ENCODE measurements at regions not wholly inside any gene's neighbourhood (a gene's known extent, or its start where the extent isn't known, plus 50 kb on each side); places are given as distances from the start of the nearest gene placed in this dataset.
"Not testable (repeated sequence)": the region's sequence is repeated elsewhere in the genome, so short reads cannot be mapped to it uniquely, and the experiment has no call there.

GRCh38 chr3:79976466-79976865 is 208.7 kb upstream of the ROBO1 start:
- H3K27ac Mint-ChIP-seq = no peak overlapping the region
- H3K4me1 Mint-ChIP-seq = no peaks in the 10 kb centered on the region
- H3K4me3 Mint-ChIP-seq = no peak overlapping the region
- ATAC-seq = no peak
- H3K9me3 Mint-ChIP-seq = peaks cover 3% of the 10 kb centered on the region
- H3K27me3 Mint-ChIP-seq = no peaks in the 10 kb centered on the region
- no peaks in the 10 kb centered on the region for H3K36me3 Mint-ChIP-seq

GRCh38 chr3:79973917-79974595 is 206.3 kb upstream of the ROBO1 start:
- Mint-ChIP-seq H3K27me3 (no peaks in the 10 kb centered on the region), H3K9me3 (peaks cover 7% of the 10 kb centered on the region), H3K4me3 (no peak overlapping the region), H3K4me1 (no peaks in the 10 kb centered on the region), H3K36me3 (no peaks in the 10 kb centered on the region), H3K27ac (no peak overlapping the region)
- no peak for ATAC-seq

GRCh38 chr3:79973482-79973881 is 205.7 kb upstream of the ROBO1 start:
- no peak for ATAC-seq
- Mint-ChIP-seq H3K27ac (no peak overlapping the region), H3K4me3 (no peak overlapping the region), H3K4me1 (no peaks in the 10 kb centered on the region), H3K9me3 (peaks cover 7% of the 10 kb centered on the region), H3K27me3 (no peaks in the 10 kb centered on the region), H3K36me3 (no peaks in the 10 kb centered on the region)

GRCh38 chr3:79968418-79968817 is 200.6 kb upstream of the ROBO1 start:
- no peak for ATAC-seq
- H3K27me3 Mint-ChIP-seq = no peaks in the 10 kb centered on the region
- no peak overlapping the region for H3K4me3 Mint-ChIP-seq
- H3K9me3 Mint-ChIP-seq = peaks cover 4% of the 10 kb centered on the region
- H3K36me3 Mint-ChIP-seq = no peaks in the 10 kb centered on the region
- no peaks in the 10 kb centered on the region for H3K4me1 Mint-ChIP-seq
- no peak overlapping the region for H3K27ac Mint-ChIP-seq

- Mint-ChIP-seq H3K9me3 (peaks cover 3% of the 10 kb centered on the region), H3K36me3 (no peaks in the 10 kb centered on the region), H3K4me1 (no peaks in the 10 kb centered on the region), H3K27me3 (no peaks in the 10 kb centered on the region), H3K27ac (no peak overlapping the region), H3K4me3 (no peak overlapping the region)
- no peak for ATAC-seq
Observed at GRCh38 chr3:79960594-79960993, 192.8 kb upstream of the ROBO1 start.

GRCh38 chr3:79957066-79957465 is 189.3 kb upstream of the ROBO1 start:
- ATAC-seq = no peak
- H3K27ac Mint-ChIP-seq = no peak overlapping the region
- H3K4me1 Mint-ChIP-seq = no peaks in the 10 kb centered on the region
- H3K4me3 Mint-ChIP-seq = no peak overlapping the region
- H3K27me3 Mint-ChIP-seq = no peaks in the 10 kb centered on the region
- no peaks in the 10 kb centered on the region for H3K36me3 Mint-ChIP-seq
- H3K9me3 Mint-ChIP-seq = peaks cover 6% of the 10 kb centered on the region

- no peaks in the 10 kb centered on the region for H3K4me1 Mint-ChIP-seq
- no peak for ATAC-seq
- H3K27ac Mint-ChIP-seq = no peak overlapping the region
- H3K27me3 Mint-ChIP-seq = no peaks in the 10 kb centered on the region
- H3K36me3 Mint-ChIP-seq = no peaks in the 10 kb centered on the region
- peaks cover 3% of the 10 kb centered on the region for H3K9me3 Mint-ChIP-seq
- no peak overlapping the region for H3K4me3 Mint-ChIP-seq
Observed at GRCh38 chr3:79954756-79955155, 187.0 kb upstream of the ROBO1 start.

GRCh38 chr3:79953591-79954101 is 185.8 kb upstream of the ROBO1 start:
- Mint-ChIP-seq H3K9me3 (peaks cover 4% of the 10 kb centered on the region), H3K4me1 (no peaks in the 10 kb centered on the region), H3K4me3 (no peak overlapping the region), H3K27ac (no peak overlapping the region), H3K36me3 (no peaks in the 10 kb centered on the region), H3K27me3 (no peaks in the 10 kb centered on the region)
- ATAC-seq = no peak

GRCh38 chr3:79951426-79951825 is 183.6 kb upstream of the ROBO1 start:
- H3K9me3 Mint-ChIP-seq, H3K36me3 Mint-ChIP-seq, H3K4me1 Mint-ChIP-seq, H3K4me3 Mint-ChIP-seq, H3K27ac Mint-ChIP-seq, ATAC-seq, H3K27me3 Mint-ChIP-seq: not testable (repeated sequence)

- ATAC-seq = no peak
- Mint-ChIP-seq H3K4me1 (no peaks in the 10 kb centered on the region), H3K36me3 (no peaks in the 10 kb centered on the region), H3K9me3 (peaks cover 5% of the 10 kb centered on the region), H3K27me3 (no peaks in the 10 kb centered on the region), H3K4me3 (no peak overlapping the region), H3K27ac (no peak overlapping the region)
Observed at GRCh38 chr3:79947957-79948356, 180.2 kb upstream of the ROBO1 start.

- peaks cover 5% of the 10 kb centered on the region for H3K9me3 Mint-ChIP-seq
- no peaks in the 10 kb centered on the region for H3K36me3 Mint-ChIP-seq
- no peak overlapping the region for H3K4me3 Mint-ChIP-seq
- no peak for ATAC-seq
- no peak overlapping the region for H3K27ac Mint-ChIP-seq
- no peaks in the 10 kb centered on the region for H3K27me3 Mint-ChIP-seq
- no peaks in the 10 kb centered on the region for H3K4me1 Mint-ChIP-seq
Observed at GRCh38 chr3:79947469-79947868, 179.7 kb upstream of the ROBO1 start.

GRCh38 chr3:79937567-79937966 is 169.8 kb upstream of the ROBO1 start:
- H3K27ac Mint-ChIP-seq = no peak overlapping the region
- no peaks in the 10 kb centered on the region for H3K4me1 Mint-ChIP-seq
- ATAC-seq = no peak
- H3K27me3 Mint-ChIP-seq = no peaks in the 10 kb centered on the region
- H3K4me3 Mint-ChIP-seq = no peak overlapping the region
- H3K9me3 Mint-ChIP-seq = peaks cover 3% of the 10 kb centered on the region
- H3K36me3 Mint-ChIP-seq = no peaks in the 10 kb centered on the region

GRCh38 chr3:79930196-79930595 is 162.4 kb upstream of the ROBO1 start:
- ATAC-seq = no peak
- Mint-ChIP-seq H3K4me1 (no peaks in the 10 kb centered on the region), H3K9me3 (peaks cover 3% of the 10 kb centered on the region), H3K27ac (no peak overlapping the region), H3K27me3 (no peaks in the 10 kb centered on the region), H3K36me3 (no peaks in the 10 kb centered on the region), H3K4me3 (no peak overlapping the region)

- H3K9me3 Mint-ChIP-seq = no peaks in the 10 kb centered on the region
Observed at GRCh38 chr3:79928687-79929408, 161.1 kb upstream of the ROBO1 start.

GRCh38 chr3:79926522-79926921 is 158.7 kb upstream of the ROBO1 start:
- Mint-ChIP-seq H3K36me3 (no peaks in the 10 kb centered on the region), H3K4me3 (no peak overlapping the region), H3K9me3 (no peaks in the 10 kb centered on the region), H3K27me3 (no peaks in the 10 kb centered on the region), H3K4me1 (no peaks in the 10 kb centered on the region), H3K27ac (no peak overlapping the region)
- ATAC-seq = no peak

More at GRCh38 chr3:79928687-79929408, 161.1 kb upstream of the ROBO1 start:
- no peak overlapping the region for H3K4me3 Mint-ChIP-seq
- ATAC-seq = peak; percentile 20
- no peaks in the 10 kb centered on the region for H3K4me1 Mint-ChIP-seq
- H3K27me3 Mint-ChIP-seq = no peaks in the 10 kb centered on the region
- no peaks in the 10 kb centered on the region for H3K36me3 Mint-ChIP-seq
- no peak overlapping the region for H3K27ac Mint-ChIP-seq

- Mint-ChIP-seq H3K27ac (no peak overlapping the region), H3K27me3 (no peaks in the 10 kb centered on the region), H3K4me3 (no peak overlapping the region), H3K9me3 (no peaks in the 10 kb centered on the region), H3K36me3 (no peaks in the 10 kb centered on the region), H3K4me1 (no peaks in the 10 kb centered on the region)
- no peak for ATAC-seq
Observed at GRCh38 chr3:79922633-79923032, 154.8 kb upstream of the ROBO1 start.

All from stimulated activated memory B cell treated with anti-CD40 and anti-IgM and Interleukin-4, amounts not matched to agents 10 μg/mL and 1 μg/mL and 100 μg/mL, for 72 hours (primary cell).